ENCODE measurements at regions not wholly inside any gene's neighbourhood (a gene's known extent, or its start where the extent isn't known, plus 50 kb on each side); places are given as distances from the start of the nearest gene placed in this dataset.

- Mint-ChIP-seq H3K9me3 (ENCODE audit: unreplicated experiment) (no peaks in the 10 kb centered on the region), H3K27ac (ENCODE audit: unreplicated experiment) (no peak overlapping the region), H3K4me3 (ENCODE audit: unreplicated experiment) (no peak overlapping the region), H3K36me3 (ENCODE audit: low read depth, unreplicated experiment) (no peaks in the 10 kb centered on the region), H3K27me3 (ENCODE audit: unreplicated experiment) (peaks cover 2% of the 10 kb centered on the region), H3K4me1 (ENCODE audit: unreplicated experiment) (no peaks in the 10 kb centered on the region)
- no peak for DNase-seq (ENCODE audit: low spot score)
- no peak for TF ChIP-seq CTCF (IDR thresholded peaks at IDR 0.05; ENCODE audit: unreplicated experiment)
Observed at GRCh38 chr5:106766916-106767315, 903.8 kb downstream of the EFNA5 start.

GRCh38 chr5:106759581-106759980 lies 911.2 kb downstream of the EFNA5 start:
- Mint-ChIP-seq H3K36me3 (ENCODE audit: low read depth, unreplicated experiment) (no peaks in the 10 kb centered on the region), H3K4me3 (ENCODE audit: unreplicated experiment) (no peak overlapping the region), H3K9me3 (ENCODE audit: unreplicated experiment) (no peaks in the 10 kb centered on the region), H3K4me1 (ENCODE audit: unreplicated experiment) (no peaks in the 10 kb centered on the region), H3K27ac (ENCODE audit: unreplicated experiment) (no peak overlapping the region), H3K27me3 (ENCODE audit: unreplicated experiment) (no peaks in the 10 kb centered on the region)
- no peak for DNase-seq (ENCODE audit: low spot score)
- TF ChIP-seq CTCF (IDR thresholded peaks at IDR 0.05; ENCODE audit: unreplicated experiment) = no peak

- DNase-seq (ENCODE audit: low spot score) = no peak
- H3K27me3 Mint-ChIP-seq (ENCODE audit: unreplicated experiment) = no peaks in the 10 kb centered on the region
- H3K9me3 Mint-ChIP-seq (ENCODE audit: unreplicated experiment) = no peaks in the 10 kb centered on the region
- no peaks in the 10 kb centered on the region for H3K36me3 Mint-ChIP-seq (ENCODE audit: low read depth, unreplicated experiment)
- no peak overlapping the region for H3K4me3 Mint-ChIP-seq (ENCODE audit: unreplicated experiment)
- H3K4me1 Mint-ChIP-seq (ENCODE audit: unreplicated experiment) = no peaks in the 10 kb centered on the region
- TF ChIP-seq CTCF (IDR thresholded peaks at IDR 0.05; ENCODE audit: unreplicated experiment) = no peak
- H3K27ac Mint-ChIP-seq (ENCODE audit: unreplicated experiment) = no peak overlapping the region
Observed at GRCh38 chr5:106759152-106759551, 911.6 kb downstream of the EFNA5 start.

- H3K4me1 Mint-ChIP-seq (ENCODE audit: unreplicated experiment) = no peaks in the 10 kb centered on the region
- no peaks in the 10 kb centered on the region for H3K36me3 Mint-ChIP-seq (ENCODE audit: low read depth, unreplicated experiment)
- no peak overlapping the region for H3K4me3 Mint-ChIP-seq (ENCODE audit: unreplicated experiment)
- H3K27ac Mint-ChIP-seq (ENCODE audit: unreplicated experiment) = no peak overlapping the region
- no peak for DNase-seq (ENCODE audit: low spot score)
- no peaks in the 10 kb centered on the region for H3K27me3 Mint-ChIP-seq (ENCODE audit: unreplicated experiment)
- no peaks in the 10 kb centered on the region for H3K9me3 Mint-ChIP-seq (ENCODE audit: unreplicated experiment)
- no peak for TF ChIP-seq CTCF (IDR thresholded peaks at IDR 0.05; ENCODE audit: unreplicated experiment)
Observed at GRCh38 chr5:106757672-106758071, 913.1 kb downstream of the EFNA5 start.

GRCh38 chr5:106755789-106756188 lies 914.9 kb downstream of the EFNA5 start:
- Mint-ChIP-seq H3K4me1 (ENCODE audit: unreplicated experiment) (no peaks in the 10 kb centered on the region), H3K27me3 (ENCODE audit: unreplicated experiment) (no peaks in the 10 kb centered on the region), H3K27ac (ENCODE audit: unreplicated experiment) (no peak overlapping the region), H3K36me3 (ENCODE audit: low read depth, unreplicated experiment) (no peaks in the 10 kb centered on the region), H3K4me3 (ENCODE audit: unreplicated experiment) (no peak overlapping the region), H3K9me3 (ENCODE audit: unreplicated experiment) (no peaks in the 10 kb centered on the region)
- no peak for DNase-seq (ENCODE audit: low spot score)
- no peak for TF ChIP-seq CTCF (IDR thresholded peaks at IDR 0.05; ENCODE audit: unreplicated experiment)

Data from endothelial cell (in vitro differentiated cells).